Hepatocyte (in vitro differentiated cells): ENCODE measurements at regions not wholly inside any gene's neighbourhood (a gene's known extent, or its start where the extent isn't known, plus 50 kb on each side); places are given as distances from the start of the nearest gene placed in this dataset.

Source experiments
- CTCF ChIP-seq: fragments of 200-600 bp; sonication (generic); IDR thresholded peaks from 2 replicates; pipeline ENCODE4 v1.5.1; 2016; ENCODE audit warnings: antibody characterized with exemption, mild to moderate bottlenecking; ENCODE audit not compliant: poor library complexity
- EZH2phosphoT487 ChIP-seq: fragments of 200-600 bp; sonication (generic); IDR thresholded peaks from one replicate; pipeline ENCODE4 v1.6.1; 2018; ENCODE audit warnings: antibody characterized with exemption, mild to moderate bottlenecking, low read depth, moderate library complexity; ENCODE audit not compliant: unreplicated experiment, severe bottlenecking

GRCh38 chr4:127182687-127183086 is 450.1 kb upstream of the INTU start:
- TF ChIP-seq CTCF (no peak), EZH2phosphoT487 (no peak)
